ENCODE measurements at regions not wholly inside any gene's neighbourhood (a gene's known extent, or its start where the extent isn't known, plus 50 kb on each side); places are given as distances from the start of the nearest gene placed in this dataset.
A peak's percentile ranks its signal among the peaks of the same experiment; 100 is the strongest.
"Not testable (repeated sequence)": the region's sequence is repeated elsewhere in the genome, so short reads cannot be mapped to it uniquely, and the experiment has no call there.

GRCh38 chr13:50200569-50200968 lies 185.3 kb downstream of the KCNRG start:
- DNase-seq: no peak

GRCh38 chr13:50200988-50201387 lies 185.7 kb downstream of the KCNRG start:
- no peak for DNase-seq

GRCh38 chr13:50202485-50202884 lies 187.2 kb downstream of the KCNRG start:
- DNase-seq: no peak

GRCh38 chr13:50203256-50203941 lies 188.2 kb downstream of the KCNRG start:
- DNase-seq: no peak

GRCh38 chr13:50205581-50205980 lies 190.3 kb downstream of the KCNRG start:
- no peak for DNase-seq

GRCh38 chr13:50208826-50209335 lies 193.6 kb downstream of the KCNRG start:
- no peak for DNase-seq

- no peak for DNase-seq
These were observed 194.4 kb downstream of the KCNRG start for GRCh38 chr13:50209631-50210030.

- no peak for DNase-seq
These were observed 198.3 kb downstream of the KCNRG start for GRCh38 chr13:50213526-50213925.

GRCh38 chr13:50214514-50214913 lies 199.3 kb downstream of the KCNRG start:
- no peak for DNase-seq

- DNase-seq: no peak
These were observed 200.2 kb downstream of the KCNRG start for GRCh38 chr13:50215399-50215798.

- DNase-seq: no peak
These were observed 204.5 kb downstream of the KCNRG start for GRCh38 chr13:50219743-50220142.

GRCh38 chr13:50220938-50221337 lies 205.7 kb downstream of the KCNRG start:
- no peak for DNase-seq

- DNase-seq: peak; percentile 24
These were observed 207.5 kb downstream of the KCNRG start for GRCh38 chr13:50222569-50223332.

- no peak for DNase-seq
These were observed 209.3 kb downstream of the KCNRG start for GRCh38 chr13:50224534-50224933.

GRCh38 chr13:50225193-50226155 lies 210.2 kb downstream of the KCNRG start:
- DNase-seq: no peak

GRCh38 chr13:50226515-50227155 lies 211.4 kb downstream of the KCNRG start:
- DNase-seq: no peak

GRCh38 chr13:50227361-50227760 lies 212.1 kb downstream of the KCNRG start:
- DNase-seq: no peak

GRCh38 chr13:50228527-50228926 lies 213.3 kb downstream of the KCNRG start:
- no peak for DNase-seq

GRCh38 chr13:50229960-50230661 lies 214.9 kb downstream of the KCNRG start:
- no peak for DNase-seq

GRCh38 chr13:50230662-50230978 lies 215.4 kb downstream of the KCNRG start:
- no peak for DNase-seq

- not testable (repeated sequence) for DNase-seq
These were observed 218.3 kb downstream of the KCNRG start for GRCh38 chr13:50233574-50233973.

All from NCI-H1105 treated with DMSO at 0.1 percent for 48 hours (cell line).